Endothelial cell of umbilical vein (primary cell): ENCODE measurements at regions not wholly inside any gene's neighbourhood (a gene's known extent, or its start where the extent isn't known, plus 50 kb on each side); places are given as distances from the start of the nearest gene placed in this dataset.

Experiments used
- BruUV-seq: library from RNA; stranded (reverse); fragments of 400-500 nt; replicated peaks from 2 replicates; lab custom pipeline; 2021; lab: Mats Ljungman, UMichigan
- CTCF ChIA-PET: fragments of 300-600, 350-600 bp; sonication (Branson Sonifier 250); formaldehyde crosslinking; loops from one replicate; lab custom pipeline; 2021; ENCODE audit warnings: antibody characterized with exemption, inconsistent platforms; lab: Charles Lee
- POLR2A ChIA-PET: fragments of 300-600, 350-600 bp; sonication (Branson Sonifier 250); formaldehyde crosslinking; loops from one replicate; lab custom pipeline; 2021; ENCODE audit warnings: antibody characterized with exemption, inconsistent platforms; lab: Charles Lee
- DNase-seq: peaks from one replicate; pipeline ENCODE4 v3.0.0-alpha.2; 2011; ENCODE audit warnings: low read depth, low spot score
- FAIRE-seq: peaks from 2 replicates; lab custom pipeline; 2011; peaks lifted over from hg19 to GRCh38; lab: Jason Lieb, UNC
- H2AFZ ChIP-seq: 2 replicates; pipeline ENCODE4 v1.6.0; 2012; ENCODE audit warnings: low read depth, low read length, control low read depth, inconsistent platforms
- H3K27ac ChIP-seq: 2 replicates; pipeline ENCODE4 v1.5.1; 2011; ENCODE audit warnings: low read depth, mild to moderate bottlenecking, control low read depth, low read length, moderate library complexity; ENCODE audit not compliant: insufficient read depth
- H3K27me3 ChIP-seq, 2 experiments: 2 replicates each; pipeline versions ENCODE4 v1.6.0 to v1.6.1; 2011; ENCODE audit warnings: low read length in 2 of 2, mixed read lengths in 1 of 2; ENCODE audit not compliant: control insufficient read depth in 2 of 2, insufficient read depth in 2 of 2
- H3K36me3 ChIP-seq, 2 experiments: 2 replicates in 1 of 2; 3 replicates in 1 of 2; pipeline ENCODE4 v1.5.1; 2011; ENCODE audit warnings: low read length in 2 of 2, mild to moderate bottlenecking in 1 of 2, moderate library complexity in 1 of 2; ENCODE audit not compliant: control insufficient read depth in 2 of 2, insufficient read depth in 2 of 2; ENCODE audit errors: extremely low read depth in 1 of 2
- H3K4me1 ChIP-seq: 3 replicates; pipeline ENCODE4 v1.5.1; 2011; ENCODE audit warnings: mild to moderate bottlenecking, low read length; ENCODE audit not compliant: control insufficient read depth, insufficient read depth; ENCODE audit errors: extremely low read depth
- H3K4me2 ChIP-seq: 2 replicates; pipeline ENCODE4 v1.6.1; 2011; ENCODE audit warnings: low read length, control low read depth, mixed read lengths; ENCODE audit not compliant: insufficient read depth
- H3K4me3 ChIP-seq, 3 experiments: fragments of 200-600 bp in 1 of 3; sonication (generic), shearing (Covaris generic) in 1 of 3; replicated peaks in 1 of 3; 2 replicates each; pipeline ENCODE4 v1.5.1; 2011 to 2016; ENCODE audit warnings: control low read depth in 3 of 3, low read length in 3 of 3, mild to moderate bottlenecking in 2 of 3, inconsistent platforms in 1 of 3, low read depth in 1 of 3, moderate library complexity in 1 of 3; ENCODE audit not compliant: insufficient read depth in 1 of 3
- H3K79me2 ChIP-seq: 2 replicates; pipeline ENCODE4 v1.6.0; 2012; ENCODE audit warnings: low read length, inconsistent platforms; ENCODE audit not compliant: control insufficient read depth, insufficient read depth
- H3K9ac ChIP-seq: replicated peaks from 2 replicates; pipeline ENCODE3; 2011; ENCODE audit warnings: low read length, control low read depth; ENCODE audit not compliant: insufficient read depth; ENCODE audit errors: extremely low read depth
- H3K9me1 ChIP-seq: replicated peaks from 3 replicates; pipeline ENCODE4 v1.6.0; 2011; ENCODE audit warnings: mild to moderate bottlenecking, low read length; ENCODE audit not compliant: control insufficient read depth, insufficient read depth; ENCODE audit errors: extremely low read depth
- H3K9me3 ChIP-seq: replicated peaks from 2 replicates; pipeline ENCODE4 v1.5.1; 2012; ENCODE audit warnings: low read length, inconsistent platforms; ENCODE audit not compliant: control insufficient read depth, insufficient read depth
- H4K20me1 ChIP-seq: replicated peaks from 2 replicates; pipeline ENCODE3; 2011; ENCODE audit warnings: mild to moderate bottlenecking, low read length; ENCODE audit not compliant: control insufficient read depth, insufficient read depth; ENCODE audit errors: extremely low read depth
- EZH2 ChIP-seq: IDR thresholded peaks from 2 replicates; pipeline ENCODE4 v1.6.1; 2012; ENCODE audit warnings: borderline replicate concordance, low read depth, mild to moderate bottlenecking, moderate library complexity, low read length, inconsistent platforms; ENCODE audit not compliant: severe bottlenecking
- FOS ChIP-seq: IDR thresholded peaks from 2 replicates; pipeline ENCODE4 v1.6.1; 2011; ENCODE audit warnings: mild to moderate bottlenecking, low read length, moderate library complexity, borderline replicate concordance; ENCODE audit not compliant: insufficient read depth
- GATA2 ChIP-seq: IDR thresholded peaks from 2 replicates; pipeline ENCODE4 v1.7.0; 2011; ENCODE audit warnings: low read depth, mild to moderate bottlenecking, moderate library complexity, mixed read lengths, low read length; ENCODE audit not compliant: insufficient read length, insufficient read depth
- JUN ChIP-seq: IDR thresholded peaks from 2 replicates; pipeline ENCODE4 v1.6.1; 2011; ENCODE audit warnings: borderline replicate concordance, low read depth; ENCODE audit not compliant: insufficient read length, insufficient read depth
- MYC ChIP-seq: IDR thresholded peaks from one replicate; pipeline ENCODE4 v1.6.1; 2011; ENCODE audit warnings: mild to moderate bottlenecking, low read depth, low read length
- POLR2A ChIP-seq: IDR thresholded peaks from 2 replicates; pipeline ENCODE4 v1.6.1; 2012; ENCODE audit warnings: low read depth, mild to moderate bottlenecking, control low read depth, low read length
- POLR2AphosphoS5 ChIP-seq: IDR thresholded peaks from 2 replicates; pipeline ENCODE4 v1.6.1; 2012; ENCODE audit warnings: low read depth, mild to moderate bottlenecking, control low read depth, low read length, moderate library complexity; ENCODE audit not compliant: insufficient read depth
- dilution Hi-C: fragments of 300-500 bp; cut with MboI; formaldehyde crosslinking; loops from one replicate; pipeline ENCODE4 v1.15.0; 2019; ENCODE audit warnings: low sequenced_read_pairs; ENCODE audit not compliant: extremely low pct_ligation_motif_present
- intact Hi-C: fragments of 100-400 bp; cut with micrococcal nuclease; formaldehyde crosslinking; loops from one replicate; pipeline ENCODE4 v1.10.0; 2022
- TF ChIP-seq, protein P1 (sequence below): IDR thresholded peaks from 2 replicates; pipeline ENCODE4 v1.6.1; 2011; ENCODE audit not compliant: insufficient read depth, insufficient read length
- TF ChIP-seq, protein P2 (sequence below), 2 donors: IDR thresholded peaks; 1 replicate in 1 of 2; 2 replicates in 1 of 2; pipeline ENCODE4 v1.5.1; 2011; ENCODE audit warnings: low read length in 2 of 2, mild to moderate bottlenecking in 2 of 2, moderate library complexity in 2 of 2, control low read depth in 1 of 2, inconsistent platforms in 1 of 2, low read depth in 1 of 2; ENCODE audit not compliant: insufficient read depth in 1 of 2; ENCODE audit errors: extremely low read depth in 1 of 2

DNA sequence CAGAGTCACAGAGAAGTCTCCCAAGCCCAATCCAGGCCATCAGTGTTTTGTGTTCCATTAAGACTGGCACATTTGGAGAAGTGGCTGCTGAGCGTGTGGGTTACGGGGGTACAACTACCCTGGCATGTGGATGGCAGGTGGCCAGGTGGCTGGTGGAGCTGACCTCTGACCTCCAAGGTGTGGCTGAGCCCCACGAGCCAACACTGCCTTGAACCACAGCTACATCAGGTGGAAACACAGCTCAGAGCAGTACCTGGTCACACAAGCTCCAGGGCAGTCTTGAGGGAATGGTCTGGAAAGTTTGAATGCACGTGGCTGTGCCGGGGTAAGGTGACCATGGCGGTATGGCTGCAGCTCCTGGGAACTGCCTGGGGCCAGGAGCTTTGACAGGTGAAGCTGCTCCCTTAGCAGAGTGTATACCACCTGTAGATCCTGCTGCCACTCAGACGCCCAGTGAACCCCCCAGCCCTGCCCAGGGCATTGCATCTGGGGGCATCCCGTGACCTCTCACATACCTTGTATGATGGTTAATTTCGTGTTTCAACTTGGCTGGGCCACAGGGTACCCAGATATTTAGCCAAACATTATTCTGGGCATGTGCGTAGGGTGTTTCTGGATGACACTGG is 207.9 kb downstream of the GADD45G start:
- Histone ChIP-seq H3K4me3 (no peak overlapping the region), H3K27me3 (no peaks in the 10 kb centered on the region), H3K9ac (no peak overlapping the region), H3K79me2 (no peaks in the 10 kb centered on the region), H3K27ac (no peak overlapping the region), H3K36me3 (no peaks in the 10 kb centered on the region), H4K20me1 (no peaks in the 10 kb centered on the region), H3K4me2 (no peak overlapping the region), H3K9me1 (no peaks in the 10 kb centered on the region), H2AFZ (no peak overlapping the region), H3K4me1 (peaks cover 34% of the 10 kb centered on the region), H3K9me3 (no peaks in the 10 kb centered on the region)
- BruUV-seq = no TSS peak
- DNase-seq = no peak
- intact Hi-C loops (loop anchor here (10.0 kb wide), 1 partner anchor 498 kb away; the partner anchor contains the start of genes CKS2 and SECISBP2), dilution Hi-C loops (no loop called here)
- TF ChIP-seq MYC (no peak), JUN (no peak), POLR2A (no peak), EZH2 (no peak), GATA2 (no peak), FOS (no peak), POLR2AphosphoS5 (no peak)
- TF ChIP-seq, protein P1, sequence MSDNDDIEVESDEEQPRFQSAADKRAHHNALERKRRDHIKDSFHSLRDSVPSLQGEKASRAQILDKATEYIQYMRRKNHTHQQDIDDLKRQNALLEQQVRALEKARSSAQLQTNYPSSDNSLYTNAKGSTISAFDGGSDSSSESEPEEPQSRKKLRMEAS = no peak
- TF ChIP-seq, protein P2, sequence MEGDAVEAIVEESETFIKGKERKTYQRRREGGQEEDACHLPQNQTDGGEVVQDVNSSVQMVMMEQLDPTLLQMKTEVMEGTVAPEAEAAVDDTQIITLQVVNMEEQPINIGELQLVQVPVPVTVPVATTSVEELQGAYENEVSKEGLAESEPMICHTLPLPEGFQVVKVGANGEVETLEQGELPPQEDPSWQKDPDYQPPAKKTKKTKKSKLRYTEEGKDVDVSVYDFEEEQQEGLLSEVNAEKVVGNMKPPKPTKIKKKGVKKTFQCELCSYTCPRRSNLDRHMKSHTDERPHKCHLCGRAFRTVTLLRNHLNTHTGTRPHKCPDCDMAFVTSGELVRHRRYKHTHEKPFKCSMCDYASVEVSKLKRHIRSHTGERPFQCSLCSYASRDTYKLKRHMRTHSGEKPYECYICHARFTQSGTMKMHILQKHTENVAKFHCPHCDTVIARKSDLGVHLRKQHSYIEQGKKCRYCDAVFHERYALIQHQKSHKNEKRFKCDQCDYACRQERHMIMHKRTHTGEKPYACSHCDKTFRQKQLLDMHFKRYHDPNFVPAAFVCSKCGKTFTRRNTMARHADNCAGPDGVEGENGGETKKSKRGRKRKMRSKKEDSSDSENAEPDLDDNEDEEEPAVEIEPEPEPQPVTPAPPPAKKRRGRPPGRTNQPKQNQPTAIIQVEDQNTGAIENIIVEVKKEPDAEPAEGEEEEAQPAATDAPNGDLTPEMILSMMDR (IDR thresholded peaks at IDR 0.05; ENCODE audit: extremely low read depth in 1 of 2, insufficient read depth in 1 of 2, low read depth in 1 of 2, low read length in 2 of 2) = no peak
- ChIA-PET POLR2A (no interaction called here), CTCF (no interaction called here)
- no peak for FAIRE-seq
